ENCODE measurements at regions not wholly inside any gene's neighbourhood (a gene's known extent, or its start where the extent isn't known, plus 50 kb on each side); places are given as distances from the start of the nearest gene placed in this dataset.
A peak's percentile ranks its signal among the peaks of the same experiment; 100 is the strongest.

DNA sequence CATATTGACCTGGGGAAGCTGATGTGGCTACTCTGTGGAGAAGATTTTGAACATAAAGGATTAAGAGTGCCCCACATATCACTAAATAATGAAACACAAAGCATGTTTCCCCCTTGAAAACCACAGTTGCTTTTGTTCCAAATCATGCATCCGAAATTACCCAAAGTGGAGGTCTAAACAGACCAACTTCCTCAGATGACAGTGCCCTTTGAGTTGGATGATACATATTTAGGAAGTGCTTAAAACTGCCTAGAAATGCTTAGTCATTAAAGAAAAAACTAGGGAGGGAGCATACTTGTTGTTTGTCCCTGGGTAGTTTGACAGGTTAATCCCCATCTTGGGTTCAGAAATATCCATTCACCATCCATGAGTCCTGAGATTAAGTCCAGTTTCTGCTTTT is 1070.3 kb downstream of the SUCLG1 start:
- no peaks in the 10 kb centered on the region for H3K4me1 ChIP-seq
- DNase-seq, result no peak
- H3K36me3 ChIP-seq (ENCODE audit: low read depth, missing control alignments), result no peaks in the 10 kb centered on the region
- H3K27ac ChIP-seq, result no peak overlapping the region
- no peak for TF ChIP-seq POLR2A (IDR thresholded peaks at IDR 0.05)
- TF ChIP-seq, protein P1, sequence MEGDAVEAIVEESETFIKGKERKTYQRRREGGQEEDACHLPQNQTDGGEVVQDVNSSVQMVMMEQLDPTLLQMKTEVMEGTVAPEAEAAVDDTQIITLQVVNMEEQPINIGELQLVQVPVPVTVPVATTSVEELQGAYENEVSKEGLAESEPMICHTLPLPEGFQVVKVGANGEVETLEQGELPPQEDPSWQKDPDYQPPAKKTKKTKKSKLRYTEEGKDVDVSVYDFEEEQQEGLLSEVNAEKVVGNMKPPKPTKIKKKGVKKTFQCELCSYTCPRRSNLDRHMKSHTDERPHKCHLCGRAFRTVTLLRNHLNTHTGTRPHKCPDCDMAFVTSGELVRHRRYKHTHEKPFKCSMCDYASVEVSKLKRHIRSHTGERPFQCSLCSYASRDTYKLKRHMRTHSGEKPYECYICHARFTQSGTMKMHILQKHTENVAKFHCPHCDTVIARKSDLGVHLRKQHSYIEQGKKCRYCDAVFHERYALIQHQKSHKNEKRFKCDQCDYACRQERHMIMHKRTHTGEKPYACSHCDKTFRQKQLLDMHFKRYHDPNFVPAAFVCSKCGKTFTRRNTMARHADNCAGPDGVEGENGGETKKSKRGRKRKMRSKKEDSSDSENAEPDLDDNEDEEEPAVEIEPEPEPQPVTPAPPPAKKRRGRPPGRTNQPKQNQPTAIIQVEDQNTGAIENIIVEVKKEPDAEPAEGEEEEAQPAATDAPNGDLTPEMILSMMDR (IDR thresholded peaks at IDR 0.05), result no peak
- WGBS, 2 donors, result 78 to 82% methylated on average over 1 of the region's 1 CpG
- no peak overlapping the region for H3K4me3 ChIP-seq
- no peaks in the 10 kb centered on the region for H3K27me3 ChIP-seq
- no peaks in the 10 kb centered on the region for H3K9me3 ChIP-seq
- intact Hi-C loops (cut with DNase I; ENCODE audit: low total_unique reads), result no loop called here

DNA sequence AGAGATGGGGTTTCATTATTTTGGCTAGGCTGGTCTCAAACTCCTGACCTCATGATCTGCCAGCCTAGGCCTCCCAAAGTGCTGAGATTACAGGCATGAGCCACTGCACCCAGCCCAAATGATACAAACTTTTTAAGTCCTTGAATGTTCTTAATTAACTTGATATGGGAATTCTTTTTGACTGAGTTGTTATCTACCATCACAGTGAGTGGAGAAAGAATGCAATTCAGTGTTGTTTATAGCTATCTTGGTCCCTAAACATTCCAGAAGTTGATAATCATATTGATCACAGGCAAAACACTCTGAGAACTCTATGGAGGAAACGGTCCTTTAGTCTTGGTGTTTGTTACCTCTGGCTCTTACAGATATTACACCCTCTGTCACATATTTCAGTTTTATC is 1072.5 kb downstream of the SUCLG1 start:
- Histone ChIP-seq H3K36me3 (ENCODE audit: low read depth, missing control alignments) (no peaks in the 10 kb centered on the region), H3K9me3 (no peaks in the 10 kb centered on the region), H3K4me3 (no peak overlapping the region), H3K27ac (no peak overlapping the region), H3K27me3 (no peaks in the 10 kb centered on the region), H3K4me1 (no peaks in the 10 kb centered on the region)
- 47 to 77% methylated on average over 1 of the region's 1 CpG for WGBS, 2 donors
- TF ChIP-seq POLR2A (IDR thresholded peaks at IDR 0.05), result no peak
- TF ChIP-seq, protein P1 (IDR thresholded peaks at IDR 0.05), result no peak
- intact Hi-C loops (cut with DNase I; ENCODE audit: low total_unique reads), result no loop called here
- no peak for DNase-seq

- peak overlapping the region in 1 of 2 donors; percentile 18 for H3K4me3 ChIP-seq
- no peak for DNase-seq
- intact Hi-C loops (cut with DNase I; ENCODE audit: low total_unique reads), result no loop called here
- H3K27me3 ChIP-seq, result no peaks in the 10 kb centered on the region
- TF ChIP-seq POLR2A (IDR thresholded peaks at IDR 0.05), result no peak
- TF ChIP-seq, protein P1 (IDR thresholded peaks at IDR 0.05), result no peak
- no peak overlapping the region for H3K27ac ChIP-seq
- H3K9me3 ChIP-seq, result no peaks in the 10 kb centered on the region
- no peaks in the 10 kb centered on the region for H3K36me3 ChIP-seq (ENCODE audit: low read depth, missing control alignments)
- no peaks in the 10 kb centered on the region for H3K4me1 ChIP-seq
Measured at GRCh38 chr2:83378921-83379320, 1080.2 kb downstream of the SUCLG1 start.

DNA sequence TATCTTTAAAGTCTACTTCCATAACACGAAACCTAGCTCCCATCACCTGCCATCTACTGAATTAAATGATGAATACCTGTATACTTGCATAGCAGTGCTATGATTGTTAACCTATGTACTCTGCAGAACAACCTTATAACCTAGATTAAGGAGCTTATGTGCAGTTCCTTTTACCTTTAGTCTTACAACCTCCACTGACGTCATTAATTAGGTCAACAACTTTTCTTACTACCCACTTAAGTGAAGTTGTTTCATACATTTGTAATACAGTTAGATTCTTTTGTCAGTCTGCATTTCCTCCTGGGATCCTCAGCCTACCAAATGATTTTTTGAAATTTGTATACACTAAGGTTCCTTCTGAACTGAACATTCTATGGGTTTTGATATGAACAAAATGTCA is 1082.3 kb downstream of the SUCLG1 start:
- intact Hi-C loops (cut with DNase I; ENCODE audit: low total_unique reads), result no loop called here
- WGBS, 2 donors, result 81 to 89% methylated on average over 2 of the region's 2 CpGs
- no peak for TF ChIP-seq POLR2A (IDR thresholded peaks at IDR 0.05)
- TF ChIP-seq, protein P1 (IDR thresholded peaks at IDR 0.05), result no peak

DNA sequence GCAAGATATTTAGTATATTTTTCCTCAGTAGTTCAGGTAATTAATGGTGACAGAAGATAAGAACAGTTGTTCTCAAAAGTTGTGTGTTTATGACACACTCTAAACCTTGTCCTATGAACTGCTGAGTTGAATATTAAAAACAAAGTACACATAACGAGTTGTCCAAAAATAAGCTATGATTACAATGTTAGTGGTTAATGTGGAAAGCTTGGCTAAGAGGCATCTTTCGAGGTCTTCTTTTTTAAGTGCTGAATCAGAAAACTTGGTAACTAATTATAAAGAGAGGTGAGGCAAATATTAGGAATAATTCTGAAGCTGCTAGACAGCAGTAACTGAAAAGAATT is 1088.7 kb downstream of the SUCLG1 start:
- H3K9me3 ChIP-seq, result no peaks in the 10 kb centered on the region
- TF ChIP-seq, protein P1 (IDR thresholded peaks at IDR 0.05), result no peak
- TF ChIP-seq POLR2A (IDR thresholded peaks at IDR 0.05), result no peak
- H3K36me3 ChIP-seq (ENCODE audit: low read depth, missing control alignments), result no peaks in the 10 kb centered on the region
- H3K4me1 ChIP-seq, result no peaks in the 10 kb centered on the region
- DNase-seq, result no peak
- no peak overlapping the region for H3K4me3 ChIP-seq
- no peaks in the 10 kb centered on the region for H3K27me3 ChIP-seq
- 62 to 72% methylated on average over 2 of the region's 2 CpGs for whole genome bisulfite sequencing, 2 donors
- intact Hi-C loops (cut with DNase I; ENCODE audit: low total_unique reads), result no loop called here
- no peak overlapping the region for H3K27ac ChIP-seq

More for the DNA sequence above, 1082.3 kb downstream of the SUCLG1 start:
- Histone ChIP-seq H3K27me3 (no peaks in the 10 kb centered on the region), H3K4me1 (no peaks in the 10 kb centered on the region), H3K27ac (no peak overlapping the region), H3K9me3 (no peaks in the 10 kb centered on the region), H3K4me3 (no peak overlapping the region), H3K36me3 (ENCODE audit: low read depth, missing control alignments) (no peaks in the 10 kb centered on the region)
- no peak for DNase-seq

Data from testis (tissue), 2 donors.